Astrocyte of the cerebellum (primary cell): ENCODE measurements at regions not wholly inside any gene's neighbourhood (a gene's known extent, or its start where the extent isn't known, plus 50 kb on each side); places are given as distances from the start of the nearest gene placed in this dataset.

Experiments
- DNase-seq: peaks from one replicate; pipeline ENCODE4 v3.0.0-alpha.2; 2011; ENCODE audit warnings: low read depth
- H3K4me3 ChIP-seq: 2 replicates; pipeline ENCODE4 v1.5.1; 2011; ENCODE audit warnings: mild to moderate bottlenecking, low read depth, low read length, moderate library complexity
- in situ Hi-C: cut with HindIII; loops from 2 replicates; pipeline ENCODE4 v1.10.0; 2017; ENCODE audit warnings: low sequenced_read_pairs
- TF ChIP-seq, protein P1 (sequence below): IDR thresholded peaks from 2 replicates; pipeline ENCODE4 v1.5.1; 2012; ENCODE audit warnings: low read length, low read depth, moderate library complexity, mild to moderate bottlenecking; ENCODE audit errors: missing control alignments

DNA sequence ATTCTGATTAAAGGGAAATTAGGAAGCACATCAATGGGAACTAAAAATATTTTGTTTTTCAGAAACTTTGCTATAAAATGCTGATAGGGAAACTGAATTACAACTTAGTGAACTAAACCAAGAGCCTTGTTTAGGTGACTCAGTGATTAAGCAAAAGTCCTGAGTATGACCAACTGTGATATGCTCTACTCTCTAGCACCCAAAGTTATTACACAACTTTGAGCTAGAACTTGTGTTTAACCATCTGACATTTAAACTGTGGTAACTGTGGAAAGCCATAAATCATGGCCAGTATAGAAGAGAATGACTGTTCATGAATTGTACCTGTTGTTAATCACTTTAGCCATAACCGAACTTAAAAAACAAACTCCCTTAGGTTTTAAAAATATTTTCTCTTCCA lies 127.4 kb downstream of the ZNF365 start:
- in situ Hi-C loops = no loop called here
- no peak for DNase-seq
- TF ChIP-seq, protein P1, sequence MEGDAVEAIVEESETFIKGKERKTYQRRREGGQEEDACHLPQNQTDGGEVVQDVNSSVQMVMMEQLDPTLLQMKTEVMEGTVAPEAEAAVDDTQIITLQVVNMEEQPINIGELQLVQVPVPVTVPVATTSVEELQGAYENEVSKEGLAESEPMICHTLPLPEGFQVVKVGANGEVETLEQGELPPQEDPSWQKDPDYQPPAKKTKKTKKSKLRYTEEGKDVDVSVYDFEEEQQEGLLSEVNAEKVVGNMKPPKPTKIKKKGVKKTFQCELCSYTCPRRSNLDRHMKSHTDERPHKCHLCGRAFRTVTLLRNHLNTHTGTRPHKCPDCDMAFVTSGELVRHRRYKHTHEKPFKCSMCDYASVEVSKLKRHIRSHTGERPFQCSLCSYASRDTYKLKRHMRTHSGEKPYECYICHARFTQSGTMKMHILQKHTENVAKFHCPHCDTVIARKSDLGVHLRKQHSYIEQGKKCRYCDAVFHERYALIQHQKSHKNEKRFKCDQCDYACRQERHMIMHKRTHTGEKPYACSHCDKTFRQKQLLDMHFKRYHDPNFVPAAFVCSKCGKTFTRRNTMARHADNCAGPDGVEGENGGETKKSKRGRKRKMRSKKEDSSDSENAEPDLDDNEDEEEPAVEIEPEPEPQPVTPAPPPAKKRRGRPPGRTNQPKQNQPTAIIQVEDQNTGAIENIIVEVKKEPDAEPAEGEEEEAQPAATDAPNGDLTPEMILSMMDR = no peak
- no peak overlapping the region for H3K4me3 ChIP-seq

DNA sequence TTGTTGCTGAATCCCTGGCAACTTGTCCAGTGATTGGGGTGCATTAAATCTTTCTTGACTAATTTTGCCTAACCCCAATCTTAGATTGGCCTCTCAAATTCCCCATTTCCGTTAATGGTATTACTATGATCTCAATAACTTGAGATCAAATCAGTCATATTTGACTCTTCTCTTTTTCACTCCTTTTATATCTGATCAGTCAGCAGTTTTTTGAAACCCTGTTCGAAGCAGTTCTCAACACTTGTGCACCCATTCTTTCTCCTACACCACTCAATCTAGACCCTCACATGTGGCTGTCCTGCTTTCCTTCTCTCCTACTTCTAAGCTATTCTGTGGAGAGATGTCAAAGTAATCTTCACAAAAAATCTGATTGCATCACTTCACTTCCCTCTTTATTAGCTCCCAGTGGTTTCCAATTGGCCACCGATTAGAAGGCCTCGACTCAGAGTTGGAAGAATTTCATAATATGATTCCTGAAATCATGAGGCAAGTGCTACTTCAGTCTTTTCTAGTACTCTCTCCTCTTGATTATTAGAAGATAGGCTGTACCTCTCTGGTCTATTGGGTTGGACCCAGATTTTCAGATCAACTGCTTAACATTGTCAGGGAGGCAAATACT lies 128.9 kb downstream of the ZNF365 start:
- H3K4me3 ChIP-seq = no peak overlapping the region
- in situ Hi-C loops = no loop called here
- TF ChIP-seq, protein P1 = no peak
- DNase-seq = no peak

DNA sequence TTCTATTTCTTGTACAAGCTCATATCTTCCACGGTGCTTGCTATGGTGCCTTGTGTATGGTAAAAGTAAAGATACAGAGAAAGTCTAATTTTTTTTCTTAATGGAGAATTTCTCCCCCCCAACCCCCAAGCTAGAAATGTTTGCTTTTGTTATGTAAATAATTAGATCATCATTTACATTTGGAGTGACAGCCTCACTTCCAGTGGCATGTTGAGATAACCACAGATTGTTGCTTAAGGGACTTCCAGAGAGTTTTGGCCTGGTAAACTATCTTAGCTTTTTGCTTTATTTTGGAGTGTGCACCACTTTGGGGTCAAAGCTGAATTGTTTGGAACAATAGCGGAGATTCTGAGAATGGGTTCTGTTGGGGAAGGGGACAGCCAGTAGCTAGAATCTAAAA lies 129.7 kb downstream of the ZNF365 start:
- DNase-seq = no peak
- TF ChIP-seq, protein P1 = no peak
- in situ Hi-C loops = no loop called here
- H3K4me3 ChIP-seq = no peak overlapping the region

DNA sequence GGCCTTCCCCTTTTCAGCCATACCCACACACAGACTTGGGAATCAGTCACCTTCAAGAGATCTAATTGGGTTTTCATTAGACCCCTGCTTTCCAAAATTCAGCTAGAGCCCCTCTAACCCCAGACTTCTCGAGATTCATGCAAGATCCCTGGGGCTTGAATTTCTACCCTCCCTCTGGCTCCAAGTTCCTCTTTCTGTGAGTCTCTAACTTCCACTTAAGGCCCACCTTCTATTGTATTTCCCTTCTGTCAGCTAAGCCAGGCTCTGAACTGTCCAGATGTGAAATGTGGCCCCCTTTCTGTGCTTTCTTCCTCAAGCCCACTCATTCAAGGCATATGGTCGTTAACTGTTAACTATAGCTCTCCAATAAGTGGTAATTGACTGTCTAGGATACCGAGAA lies 132.2 kb downstream of the ZNF365 start:
- DNase-seq = no peak
- H3K4me3 ChIP-seq = no peak overlapping the region
- in situ Hi-C loops = no loop called here
- TF ChIP-seq, protein P1 = no peak

DNA sequence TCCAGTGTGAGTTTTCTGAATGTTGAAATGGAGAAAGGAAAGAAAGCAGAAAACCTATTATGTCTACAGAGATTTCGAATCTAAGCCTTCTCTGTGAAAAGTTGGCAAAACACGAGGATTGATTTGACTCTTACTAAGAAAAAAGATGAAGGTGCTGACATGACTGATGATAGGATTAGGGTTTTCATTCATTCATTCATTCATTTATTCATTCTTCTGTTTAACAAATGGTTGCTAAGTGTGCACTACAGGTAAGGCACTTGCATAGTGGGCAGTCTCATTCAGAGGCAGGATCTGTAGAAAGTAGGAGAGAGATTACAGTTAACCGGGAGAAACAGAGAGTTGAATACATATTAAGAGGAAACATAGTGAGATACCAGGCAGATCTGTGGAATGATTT lies 137.1 kb downstream of the ZNF365 start:
- TF ChIP-seq, protein P1 = no peak
- no peak for DNase-seq
- H3K4me3 ChIP-seq = no peak overlapping the region
- in situ Hi-C loops = no loop called here

DNA sequence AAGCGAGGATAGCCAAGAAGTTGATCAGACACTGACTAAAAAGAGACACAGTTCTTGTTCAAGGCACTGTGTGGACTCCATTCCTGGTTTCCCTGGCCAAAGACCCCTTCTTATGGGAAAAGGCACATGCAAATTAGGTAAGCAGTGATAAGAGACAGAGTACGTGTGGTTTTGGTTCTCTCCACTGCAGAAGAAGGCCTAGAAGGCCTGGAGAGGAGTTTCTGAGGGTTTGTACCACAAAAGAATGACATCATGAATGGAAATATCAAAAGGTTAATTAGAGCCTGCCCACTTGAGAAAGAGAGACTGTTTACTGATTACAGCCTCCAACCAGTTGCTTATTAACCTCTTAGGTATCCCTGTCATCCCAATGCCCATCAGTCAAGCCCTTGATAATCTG lies 137.5 kb downstream of the ZNF365 start:
- H3K4me3 ChIP-seq = no peak overlapping the region
- in situ Hi-C loops = no loop called here
- TF ChIP-seq, protein P1 = no peak
- no peak for DNase-seq
